Smooth muscle cell (in vitro differentiated cells): ENCODE measurements at regions not wholly inside any gene's neighbourhood (a gene's known extent, or its start where the extent isn't known, plus 50 kb on each side); places are given as distances from the start of the nearest gene placed in this dataset.

Source experiments
- DNase-seq: peaks from one replicate; lab custom pipeline; 2025; ENCODE audit not compliant: unreplicated experiment; lab: John Stamatoyannopoulos, UW
- H2AFZ ChIP-seq: fragments of 200-600 bp; sonication (generic); 2 replicates; pipeline ENCODE4 v1.6.0; 2016; ENCODE audit warnings: antibody characterized with exemption, low read depth, mild to moderate bottlenecking
- H3F3A ChIP-seq: fragments of 200-600 bp; sonication (generic); 2 replicates; pipeline ENCODE4 v1.6.0; 2017; ENCODE audit warnings: antibody characterized with exemption, low read depth
- H3K27ac ChIP-seq: fragments of 200-600 bp; sonication (generic); 2 replicates; pipeline ENCODE4 v1.5.1; 2016; ENCODE audit warnings: low read depth, mild to moderate bottlenecking
- H3K27me3 ChIP-seq: fragments of 200-600 bp; sonication (generic); 2 replicates; pipeline ENCODE4 v1.6.1; 2016; ENCODE audit warnings: low read depth, mild to moderate bottlenecking
- H3K36me3 ChIP-seq: fragments of 200-600 bp; sonication (generic); 2 replicates; pipeline ENCODE4 v1.5.1; 2016; ENCODE audit warnings: low read depth
- H3K4me1 ChIP-seq: fragments of 200-600 bp; sonication (generic); 2 replicates; pipeline ENCODE4 v1.5.1; 2016; ENCODE audit warnings: low read depth
- H3K4me2 ChIP-seq: fragments of 200-600 bp; sonication (generic); 2 replicates; pipeline ENCODE4 v1.6.0; 2016; ENCODE audit warnings: mild to moderate bottlenecking
- H3K4me3 ChIP-seq: fragments of 200-600 bp; sonication (generic); 2 replicates; pipeline ENCODE4 v1.5.1; 2016; ENCODE audit warnings: mild to moderate bottlenecking
- H3K79me2 ChIP-seq: fragments of 200-600 bp; sonication (generic); 2 replicates; pipeline ENCODE4 v1.6.0; 2016; ENCODE audit warnings: low read depth, mild to moderate bottlenecking
- H3K9ac ChIP-seq: fragments of 200-600 bp; sonication (generic); 2 replicates; pipeline ENCODE4 v1.6.0; 2016; ENCODE audit warnings: low read depth
- H3K9me3 ChIP-seq: fragments of 200-600 bp; sonication (generic); replicated peaks from 2 replicates; pipeline ENCODE4 v1.5.1; 2016; ENCODE audit warnings: low read depth
- H4K20me1 ChIP-seq: fragments of 200-600 bp; sonication (generic); 2 replicates; pipeline ENCODE4 v1.6.0; 2016; ENCODE audit warnings: low read depth
- CTCF ChIP-seq: fragments of 200-600 bp; sonication (generic); IDR thresholded peaks from 2 replicates; pipeline ENCODE4 v1.5.1; 2017; ENCODE audit warnings: borderline replicate concordance, mild to moderate bottlenecking, antibody characterized with exemption; ENCODE audit not compliant: insufficient read depth, poor library complexity, severe bottlenecking
- WGBS: methylation state at CpG from one replicate; pipeline ENCODE4 v1.1.7; 2016; ENCODE audit warnings: low lambda C conversion rate; 5-methylcytosine and 5-hydroxymethylcytosine counted together

GRCh38 chr20:55744896-55745295, 260.4 kb downstream of the CBLN4 start:
- H3K4me1 ChIP-seq, result no peaks in the 10 kb centered on the region
- no peak overlapping the region for H3K4me3 ChIP-seq
- WGBS, result 87% methylated on average over 10 of the region's 10 CpGs
- H3K9me3 ChIP-seq, result no peaks in the 10 kb centered on the region
- no peaks in the 10 kb centered on the region for H3F3A ChIP-seq
- no peak overlapping the region for H3K27ac ChIP-seq
- no peaks in the 10 kb centered on the region for H3K27me3 ChIP-seq
- no peak overlapping the region for H3K9ac ChIP-seq
- H4K20me1 ChIP-seq, result no peaks in the 10 kb centered on the region
- no peak for TF ChIP-seq CTCF
- no peak overlapping the region for H3K4me2 ChIP-seq
- no peaks in the 10 kb centered on the region for H3K36me3 ChIP-seq
- DNase-seq, result no peak
- H2AFZ ChIP-seq, result no peak overlapping the region
- H3K79me2 ChIP-seq, result no peaks in the 10 kb centered on the region

- no peaks in the 10 kb centered on the region for H3K4me1 ChIP-seq
- no peak for TF ChIP-seq CTCF
- H4K20me1 ChIP-seq, result no peaks in the 10 kb centered on the region
- no peak overlapping the region for H3K9ac ChIP-seq
- no peaks in the 10 kb centered on the region for H3K27me3 ChIP-seq
- H3K36me3 ChIP-seq, result no peaks in the 10 kb centered on the region
- H3K79me2 ChIP-seq, result no peaks in the 10 kb centered on the region
- 94% methylated on average over 3 of the region's 3 CpGs for WGBS
- no peaks in the 10 kb centered on the region for H3K9me3 ChIP-seq
- no peak for DNase-seq
- no peak overlapping the region for H2AFZ ChIP-seq
- H3F3A ChIP-seq, result no peaks in the 10 kb centered on the region
- H3K4me3 ChIP-seq, result no peak overlapping the region
- H3K4me2 ChIP-seq, result no peak overlapping the region
- H3K27ac ChIP-seq, result no peak overlapping the region
Observed at GRCh38 chr20:55741801-55742200, 263.5 kb downstream of the CBLN4 start.

- Histone ChIP-seq H3K36me3 (no peaks in the 10 kb centered on the region), H3K4me3 (no peak overlapping the region), H2AFZ (no peak overlapping the region), H3K27me3 (no peaks in the 10 kb centered on the region), H3K9me3 (no peaks in the 10 kb centered on the region), H3K9ac (no peak overlapping the region), H3K27ac (no peak overlapping the region), H3K4me2 (no peak overlapping the region), H3F3A (no peaks in the 10 kb centered on the region), H3K4me1 (no peaks in the 10 kb centered on the region), H3K79me2 (no peaks in the 10 kb centered on the region), H4K20me1 (no peaks in the 10 kb centered on the region)
- DNase-seq, result no peak
- WGBS, result 92% methylated on average over 8 of the region's 8 CpGs
- TF ChIP-seq CTCF, result no peak
Observed at GRCh38 chr20:55740076-55740475, 265.2 kb downstream of the CBLN4 start.

- Histone ChIP-seq H3K4me3 (no peak overlapping the region), H2AFZ (no peak overlapping the region), H3F3A (no peaks in the 10 kb centered on the region)
Observed at GRCh38 chr20:55730321-55730720, 275.0 kb downstream of the CBLN4 start.

More at GRCh38 chr20:55730321-55730720, 275.0 kb downstream of the CBLN4 start:
- no peaks in the 10 kb centered on the region for H3K27me3 ChIP-seq
- H3K9ac ChIP-seq, result no peak overlapping the region
- TF ChIP-seq CTCF, result no peak
- no peaks in the 10 kb centered on the region for H3K36me3 ChIP-seq
- no peaks in the 10 kb centered on the region for H3K9me3 ChIP-seq
- 88% methylated on average over 4 of the region's 4 CpGs for WGBS
- no peak overlapping the region for H3K27ac ChIP-seq
- no peaks in the 10 kb centered on the region for H3K4me1 ChIP-seq
- H3K79me2 ChIP-seq, result no peaks in the 10 kb centered on the region
- H3K4me2 ChIP-seq, result no peak overlapping the region
- no peaks in the 10 kb centered on the region for H4K20me1 ChIP-seq
- no peak for DNase-seq
